ENCODE measurements at regions not wholly inside any gene's neighbourhood (a gene's known extent, or its start where the extent isn't known, plus 50 kb on each side); places are given as distances from the start of the nearest gene placed in this dataset.

GRCh38 chr2:34244195-34244594, 645.1 kb upstream of the FAM98A start:
- no peak for TF ChIP-seq CTCF (IDR thresholded peaks at IDR 0.05; ENCODE audit: insufficient read depth, low read length, severe bottlenecking)
- H3K27me3 ChIP-seq (ENCODE audit: control insufficient read depth, insufficient read depth, low read length), result no peaks in the 10 kb centered on the region
- DNase-seq (ENCODE audit: low read depth) (no peak), FAIRE-seq (no peak)
- H3K4me3 ChIP-seq (ENCODE audit: low read depth, low read length), result no peak overlapping the region
- H3K36me3 ChIP-seq (ENCODE audit: control insufficient read depth, insufficient read depth, low read length), result no peaks in the 10 kb centered on the region

- FAIRE-seq (no peak), DNase-seq (ENCODE audit: low read depth) (no peak)
- TF ChIP-seq CTCF (IDR thresholded peaks at IDR 0.05; ENCODE audit: insufficient read depth, low read length, severe bottlenecking), result no peak
- H3K27me3 ChIP-seq (ENCODE audit: control insufficient read depth, insufficient read depth, low read length), result no peaks in the 10 kb centered on the region
- no peaks in the 10 kb centered on the region for H3K36me3 ChIP-seq (ENCODE audit: control insufficient read depth, insufficient read depth, low read length)
- no peak overlapping the region for H3K4me3 ChIP-seq (ENCODE audit: low read depth, low read length)
Measured at GRCh38 chr2:34242763-34243123, 643.6 kb upstream of the FAM98A start.

GRCh38 chr2:34241905-34242762, 643.0 kb upstream of the FAM98A start:
- Histone ChIP-seq H3K36me3 (ENCODE audit: control insufficient read depth, insufficient read depth, low read length) (no peaks in the 10 kb centered on the region), H3K27me3 (ENCODE audit: control insufficient read depth, insufficient read depth, low read length) (no peaks in the 10 kb centered on the region), H3K4me3 (ENCODE audit: low read depth, low read length) (no peak overlapping the region)
- FAIRE-seq (no peak), DNase-seq (ENCODE audit: low read depth) (no peak)
- no peak for TF ChIP-seq CTCF (IDR thresholded peaks at IDR 0.05; ENCODE audit: insufficient read depth, low read length, severe bottlenecking)

- no peak overlapping the region for H3K4me3 ChIP-seq (ENCODE audit: low read depth, low read length)
- no peaks in the 10 kb centered on the region for H3K27me3 ChIP-seq (ENCODE audit: control insufficient read depth, insufficient read depth, low read length)
- FAIRE-seq (no peak), DNase-seq (ENCODE audit: low read depth) (no peak)
- TF ChIP-seq CTCF (IDR thresholded peaks at IDR 0.05; ENCODE audit: insufficient read depth, low read length, severe bottlenecking), result no peak
- no peaks in the 10 kb centered on the region for H3K36me3 ChIP-seq (ENCODE audit: control insufficient read depth, insufficient read depth, low read length)
Measured at GRCh38 chr2:34239511-34239910, 640.4 kb upstream of the FAM98A start.

GRCh38 chr2:34234823-34235222, 635.7 kb upstream of the FAM98A start:
- DNase-seq (ENCODE audit: low read depth) (no peak), FAIRE-seq (no peak)
- no peaks in the 10 kb centered on the region for H3K36me3 ChIP-seq (ENCODE audit: control insufficient read depth, insufficient read depth, low read length)
- H3K4me3 ChIP-seq (ENCODE audit: low read depth, low read length), result no peak overlapping the region
- no peaks in the 10 kb centered on the region for H3K27me3 ChIP-seq (ENCODE audit: control insufficient read depth, insufficient read depth, low read length)
- no peak for TF ChIP-seq CTCF (IDR thresholded peaks at IDR 0.05; ENCODE audit: insufficient read depth, low read length, severe bottlenecking)

GRCh38 chr2:34229998-34230397, 630.9 kb upstream of the FAM98A start:
- no peaks in the 10 kb centered on the region for H3K36me3 ChIP-seq (ENCODE audit: control insufficient read depth, insufficient read depth, low read length)
- DNase-seq (ENCODE audit: low read depth) (no peak), FAIRE-seq (no peak)
- no peaks in the 10 kb centered on the region for H3K27me3 ChIP-seq (ENCODE audit: control insufficient read depth, insufficient read depth, low read length)
- TF ChIP-seq CTCF (IDR thresholded peaks at IDR 0.05; ENCODE audit: insufficient read depth, low read length, severe bottlenecking), result no peak
- no peak overlapping the region for H3K4me3 ChIP-seq (ENCODE audit: low read depth, low read length)
